Loucy (cell line): ENCODE measurements at regions not wholly inside any gene's neighbourhood (a gene's known extent, or its start where the extent isn't known, plus 50 kb on each side); places are given as distances from the start of the nearest gene placed in this dataset.

Experiments
- H2AFZ ChIP-seq: fragments of 200-600 bp; sonication (generic); 2 replicates; pipeline ENCODE4 v1.6.0; 2016; ENCODE audit warnings: antibody characterized with exemption, mild to moderate bottlenecking, low read length, moderate library complexity
- H3F3A ChIP-seq: fragments of 200-600 bp; 2 replicates; pipeline ENCODE4 v1.6.0; 2016; ENCODE audit warnings: antibody characterized with exemption, low read depth, mild to moderate bottlenecking
- H3K27me3 ChIP-seq: fragments of 200-600 bp; sonication (generic); 2 replicates; pipeline ENCODE4 v1.6.1; 2014; ENCODE audit warnings: low read length, mild to moderate bottlenecking; ENCODE audit not compliant: insufficient read depth, poor library complexity, severe bottlenecking
- H3K36me3 ChIP-seq: fragments of 200-600 bp; sonication (generic); 2 replicates; pipeline ENCODE4 v1.6.1; 2016; ENCODE audit warnings: low read length; ENCODE audit not compliant: insufficient read depth
- H3K4me1 ChIP-seq: fragments of 200-600 bp; sonication (generic); 2 replicates; pipeline ENCODE4 v1.5.1; 2014; ENCODE audit warnings: low read length, mild to moderate bottlenecking; ENCODE audit not compliant: insufficient read depth, poor library complexity, severe bottlenecking
- H3K4me2 ChIP-seq: fragments of 200-600 bp; sonication (generic); 2 replicates; pipeline ENCODE4 v1.6.0; 2014; ENCODE audit warnings: antibody characterized with exemption, low read length, low read depth, mild to moderate bottlenecking; ENCODE audit not compliant: poor library complexity, severe bottlenecking
- H3K4me3 ChIP-seq: fragments of 200-600 bp; sonication (generic); 2 replicates; pipeline ENCODE4 v1.5.1; 2014; ENCODE audit warnings: low read length, mild to moderate bottlenecking, mixed read lengths; ENCODE audit not compliant: poor library complexity, severe bottlenecking
- H3K79me2 ChIP-seq: fragments of 200-600 bp; sonication (generic); 2 replicates; pipeline ENCODE4 v1.6.1; 2014; ENCODE audit warnings: low read length; ENCODE audit not compliant: insufficient read depth
- H3K9ac ChIP-seq: fragments of 200-600 bp; sonication (generic); 2 replicates; pipeline ENCODE4 v1.6.0; 2014; ENCODE audit warnings: mild to moderate bottlenecking, low read depth, low read length, moderate library complexity; ENCODE audit not compliant: poor library complexity, severe bottlenecking
- H3K9me2 ChIP-seq: fragments of 200-600 bp; sonication (generic); replicated peaks from 2 replicates; pipeline ENCODE4 v1.6.1; 2016; ENCODE audit warnings: low read depth, low read length, mixed read lengths
- H3K9me3 ChIP-seq: fragments of 200-600 bp; sonication (generic); 2 replicates; pipeline ENCODE4 v1.6.1; 2014; ENCODE audit warnings: mild to moderate bottlenecking, antibody characterized with exemption, low read length, low read depth; ENCODE audit not compliant: insufficient read depth
- H4K20me1 ChIP-seq: fragments of 200-600 bp; sonication (generic); 2 replicates; pipeline ENCODE4 v1.6.0; 2014; ENCODE audit warnings: antibody characterized with exemption, low read length, mild to moderate bottlenecking; ENCODE audit not compliant: insufficient read depth, poor library complexity, severe bottlenecking
- EZH2phosphoT487 ChIP-seq: fragments of 200-600 bp; IDR thresholded peaks from 2 replicates; pipeline ENCODE4 v1.6.1; 2018; ENCODE audit warnings: antibody characterized with exemption, mild to moderate bottlenecking, moderate library complexity, borderline replicate concordance
- TF ChIP-seq, protein P1 (sequence below): fragments of 200-600 bp; sonication (generic); conservative IDR thresholded peaks from 2 replicates; pipeline ENCODE4 v1.5.1; 2014; ENCODE audit warnings: mild to moderate bottlenecking, antibody characterized with exemption, low read length

GRCh38 chr3:21894459-21895340 lies 143.7 kb upstream of the ZNF385D start:
- no peaks in the 10 kb centered on the region for H3K79me2 ChIP-seq
- H3K27me3 ChIP-seq, result no peaks in the 10 kb centered on the region
- no peaks in the 10 kb centered on the region for H3K9me3 ChIP-seq
- H3K36me3 ChIP-seq, result no peaks in the 10 kb centered on the region
- H3K9ac ChIP-seq, result no peak overlapping the region
- TF ChIP-seq, protein P1, sequence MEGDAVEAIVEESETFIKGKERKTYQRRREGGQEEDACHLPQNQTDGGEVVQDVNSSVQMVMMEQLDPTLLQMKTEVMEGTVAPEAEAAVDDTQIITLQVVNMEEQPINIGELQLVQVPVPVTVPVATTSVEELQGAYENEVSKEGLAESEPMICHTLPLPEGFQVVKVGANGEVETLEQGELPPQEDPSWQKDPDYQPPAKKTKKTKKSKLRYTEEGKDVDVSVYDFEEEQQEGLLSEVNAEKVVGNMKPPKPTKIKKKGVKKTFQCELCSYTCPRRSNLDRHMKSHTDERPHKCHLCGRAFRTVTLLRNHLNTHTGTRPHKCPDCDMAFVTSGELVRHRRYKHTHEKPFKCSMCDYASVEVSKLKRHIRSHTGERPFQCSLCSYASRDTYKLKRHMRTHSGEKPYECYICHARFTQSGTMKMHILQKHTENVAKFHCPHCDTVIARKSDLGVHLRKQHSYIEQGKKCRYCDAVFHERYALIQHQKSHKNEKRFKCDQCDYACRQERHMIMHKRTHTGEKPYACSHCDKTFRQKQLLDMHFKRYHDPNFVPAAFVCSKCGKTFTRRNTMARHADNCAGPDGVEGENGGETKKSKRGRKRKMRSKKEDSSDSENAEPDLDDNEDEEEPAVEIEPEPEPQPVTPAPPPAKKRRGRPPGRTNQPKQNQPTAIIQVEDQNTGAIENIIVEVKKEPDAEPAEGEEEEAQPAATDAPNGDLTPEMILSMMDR, result peak; percentile 74
- no peak for TF ChIP-seq EZH2phosphoT487
- no peaks in the 10 kb centered on the region for H3K9me2 ChIP-seq
- no peak overlapping the region for H3K4me2 ChIP-seq
- no peaks in the 10 kb centered on the region for H3F3A ChIP-seq
- H3K4me1 ChIP-seq, result no peaks in the 10 kb centered on the region
- no peaks in the 10 kb centered on the region for H4K20me1 ChIP-seq
- H3K4me3 ChIP-seq, result no peak overlapping the region
- no peak overlapping the region for H2AFZ ChIP-seq

DNA sequence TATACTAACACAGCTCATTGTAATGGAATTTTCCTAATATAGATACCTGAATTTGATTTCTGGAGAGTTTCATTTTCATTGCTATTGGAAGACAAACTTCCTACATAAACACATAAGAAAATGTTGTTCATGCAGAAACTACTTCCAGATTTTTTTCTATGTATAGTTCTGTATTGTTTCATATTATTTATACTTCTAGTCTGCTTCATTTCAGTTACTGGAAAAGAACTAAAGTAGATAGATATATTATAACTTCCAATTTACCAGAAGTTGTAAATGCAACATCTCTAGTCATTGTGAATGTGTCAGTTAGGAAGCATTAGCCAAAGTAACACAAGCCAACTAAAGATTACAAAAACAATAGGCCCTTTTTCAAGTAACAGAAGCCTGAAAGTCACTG lies 147.3 kb upstream of the ZNF385D start:
- no peaks in the 10 kb centered on the region for H3K9me3 ChIP-seq
- no peaks in the 10 kb centered on the region for H3K27me3 ChIP-seq
- no peak overlapping the region for H3K9ac ChIP-seq
- H4K20me1 ChIP-seq, result no peaks in the 10 kb centered on the region
- no peaks in the 10 kb centered on the region for H3K36me3 ChIP-seq
- H3K4me3 ChIP-seq, result no peak overlapping the region
- H3K9me2 ChIP-seq, result no peaks in the 10 kb centered on the region
- no peaks in the 10 kb centered on the region for H3K4me1 ChIP-seq
- no peaks in the 10 kb centered on the region for H3F3A ChIP-seq
- H2AFZ ChIP-seq, result no peak overlapping the region
- no peak overlapping the region for H3K4me2 ChIP-seq
- TF ChIP-seq, protein P1, result no peak
- TF ChIP-seq EZH2phosphoT487, result no peak
- H3K79me2 ChIP-seq, result no peaks in the 10 kb centered on the region

DNA sequence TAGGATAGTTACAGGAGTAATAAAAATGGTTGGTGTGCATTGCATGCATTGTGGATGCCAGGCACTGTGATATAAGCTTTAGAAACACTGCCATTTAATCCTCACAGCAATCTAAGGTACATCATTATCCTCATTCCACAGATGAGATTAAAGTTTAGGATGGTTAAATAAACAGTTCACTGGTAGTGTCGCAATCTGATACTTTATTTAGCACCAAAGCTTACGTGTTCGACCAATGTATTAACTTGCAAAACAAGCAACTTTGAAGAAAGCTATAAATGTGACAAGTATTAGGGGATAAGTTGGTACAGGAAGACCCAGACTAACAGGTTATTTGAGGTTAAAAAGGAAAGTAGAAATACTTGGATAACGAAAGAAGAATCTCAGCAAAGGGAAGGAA lies 150.5 kb upstream of the ZNF385D start:
- H4K20me1 ChIP-seq, result no peaks in the 10 kb centered on the region
- TF ChIP-seq, protein P1, result no peak
- no peak for TF ChIP-seq EZH2phosphoT487

More for the DNA sequence above, 150.5 kb upstream of the ZNF385D start:
- Histone ChIP-seq H3K36me3 (no peaks in the 10 kb centered on the region), H3K9me2 (no peaks in the 10 kb centered on the region), H3K4me2 (no peak overlapping the region), H3K9me3 (no peaks in the 10 kb centered on the region), H3F3A (no peaks in the 10 kb centered on the region), H2AFZ (no peak overlapping the region), H3K4me3 (no peak overlapping the region), H3K27me3 (no peaks in the 10 kb centered on the region), H3K4me1 (no peaks in the 10 kb centered on the region), H3K9ac (no peak overlapping the region), H3K79me2 (no peaks in the 10 kb centered on the region)
